Stimulated activated CD8-positive, alpha-beta memory T cell treated with anti-CD3 and anti-CD28 coated beads, Interleukin-7, amount 100 ng/mL, for 24 hours (primary cell): ENCODE measurements at regions not wholly inside any gene's neighbourhood (a gene's known extent, or its start where the extent isn't known, plus 50 kb on each side); places are given as distances from the start of the nearest gene placed in this dataset.

ENCODE experiments used
- DNase-seq: peaks from one replicate; pipeline ENCODE4 v3.0.0-alpha.2; 2020; ENCODE audit warnings: low read depth

DNA sequence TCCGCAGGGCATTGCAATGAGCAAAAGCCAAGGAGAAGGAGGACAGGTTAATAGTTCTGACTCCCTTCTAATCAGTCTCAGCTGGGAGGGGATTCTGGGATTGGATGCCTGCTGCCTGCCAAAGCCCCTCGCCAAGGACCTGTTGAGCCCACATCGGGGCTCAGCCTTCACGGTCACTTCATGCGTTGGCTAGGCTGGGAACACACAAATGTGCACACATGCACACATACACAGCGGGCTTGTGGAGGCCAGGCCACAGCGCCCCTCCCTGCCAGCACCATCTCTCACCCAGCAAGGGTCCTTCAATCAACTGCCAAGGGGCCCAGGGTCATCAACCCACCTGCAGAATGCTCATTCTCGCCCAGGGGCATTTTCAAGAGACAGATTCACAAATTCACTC is 113.9 kb downstream of the C5orf15 start:
- DNase-seq = no peak

DNA sequence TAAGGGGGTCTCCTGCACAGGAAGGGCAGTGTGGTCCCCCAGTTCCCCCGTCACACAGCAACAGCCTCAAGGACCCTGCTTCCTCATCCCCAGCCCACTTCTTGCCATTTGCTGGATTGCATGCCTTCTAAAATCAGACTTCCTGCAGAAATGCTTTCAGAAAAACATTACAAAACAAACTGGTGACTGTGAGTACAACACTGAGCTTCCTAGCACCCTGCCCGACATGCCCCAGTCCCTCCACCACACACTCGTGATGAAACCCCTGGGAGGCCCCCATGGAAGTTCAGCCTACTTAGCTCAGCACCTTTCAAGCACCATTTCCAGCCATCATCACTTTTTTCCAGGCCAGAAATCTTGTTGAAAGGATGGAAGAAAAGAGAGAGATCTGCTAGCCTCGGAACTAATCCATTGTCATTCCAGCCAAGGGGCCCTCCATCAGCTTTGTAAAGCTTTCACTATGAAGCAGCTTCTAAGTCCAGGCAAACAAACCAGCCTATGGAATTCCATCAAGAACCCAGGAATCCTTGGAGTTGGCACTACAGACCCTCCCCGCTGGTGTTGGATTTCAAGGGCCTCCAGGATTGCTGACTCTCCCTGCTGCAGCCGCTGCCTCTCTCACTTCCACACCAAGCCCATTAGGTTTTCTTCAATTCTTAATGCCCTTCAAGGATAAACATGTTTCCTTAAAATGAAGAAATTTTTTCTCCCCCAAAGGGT is 114.6 kb downstream of the C5orf15 start:
- DNase-seq = no peak

DNA sequence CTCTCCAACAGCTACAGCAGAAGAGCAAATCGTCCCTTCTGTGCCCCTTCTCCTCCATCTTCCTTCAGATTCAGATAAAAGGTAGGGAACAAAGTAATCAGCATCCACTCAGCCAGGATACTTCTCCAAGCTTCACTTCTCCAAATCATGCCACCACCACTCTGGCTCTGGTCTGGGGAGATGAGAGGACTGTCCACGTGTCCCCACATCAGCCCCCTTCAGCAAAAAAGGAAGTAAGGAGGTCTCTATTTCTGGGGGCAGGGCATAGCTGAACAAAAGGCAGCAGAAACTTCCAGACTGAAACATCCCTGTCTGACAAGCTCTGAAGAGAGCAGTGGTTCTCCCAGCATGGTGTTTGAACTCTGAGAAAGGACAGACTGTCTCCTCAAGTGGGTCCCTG is 116.9 kb downstream of the C5orf15 start:
- no peak for DNase-seq

DNA sequence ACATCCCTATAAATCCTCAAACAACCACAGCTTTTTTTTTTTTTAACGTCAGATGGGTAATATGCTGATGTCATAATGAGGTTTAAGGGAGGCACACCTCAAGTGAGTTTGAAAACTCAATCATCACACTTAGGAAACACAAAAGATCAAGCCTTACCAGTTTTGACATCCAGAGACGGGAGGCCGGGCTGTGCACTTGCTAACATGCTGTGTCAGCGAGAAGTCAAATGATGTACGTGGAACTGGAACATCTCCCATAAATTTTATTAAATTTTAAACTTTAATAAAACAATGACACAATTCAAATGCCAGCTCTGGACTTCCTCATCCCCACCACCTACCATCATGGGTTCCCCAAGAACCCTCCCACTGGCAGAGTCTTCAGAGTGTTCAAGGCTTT is 117.6 kb downstream of the C5orf15 start:
- no peak for DNase-seq

DNA sequence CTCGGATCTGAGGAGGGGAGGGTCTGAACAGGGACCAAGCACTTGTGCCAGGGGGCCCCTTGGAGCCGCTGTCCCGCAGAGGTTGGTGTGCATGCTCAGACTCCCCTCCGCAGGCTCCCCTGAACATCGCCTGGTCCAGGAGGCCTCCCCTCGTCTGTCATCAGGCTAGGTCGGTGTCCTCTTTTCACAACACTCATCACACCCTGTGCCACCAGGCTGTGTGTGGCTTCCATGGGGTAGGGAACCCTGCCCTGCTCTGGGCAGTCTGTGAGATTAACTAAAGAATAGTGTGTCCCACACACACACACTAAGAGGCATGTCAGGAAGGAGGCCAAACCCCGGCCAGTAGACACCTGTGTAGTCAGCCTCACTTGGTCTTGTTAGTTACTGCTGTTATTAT is 119.3 kb downstream of the C5orf15 start:
- no peak for DNase-seq

DNA sequence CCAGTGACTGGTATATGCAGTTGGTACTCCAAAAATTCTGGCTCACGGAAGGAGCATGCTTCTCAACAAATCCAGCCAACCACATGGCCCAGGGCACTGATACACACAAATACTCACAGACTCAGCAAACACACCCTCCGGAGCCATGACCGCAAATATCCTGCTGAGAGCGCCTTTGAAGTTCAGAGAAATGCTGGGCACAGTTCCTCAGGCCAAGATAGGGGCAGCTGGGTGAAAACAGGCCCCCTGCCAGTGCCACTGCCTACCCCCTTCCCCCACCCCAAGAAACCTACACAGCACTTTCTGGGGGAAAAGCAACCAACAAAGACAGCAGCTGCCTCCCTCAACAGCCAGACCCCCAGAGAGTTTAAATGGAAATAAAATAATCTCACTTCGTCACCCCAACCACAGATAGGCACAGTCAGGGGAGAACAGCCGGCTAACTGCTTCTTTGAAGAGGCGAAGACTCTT is 120.0 kb downstream of the C5orf15 start:
- DNase-seq = no peak

DNA sequence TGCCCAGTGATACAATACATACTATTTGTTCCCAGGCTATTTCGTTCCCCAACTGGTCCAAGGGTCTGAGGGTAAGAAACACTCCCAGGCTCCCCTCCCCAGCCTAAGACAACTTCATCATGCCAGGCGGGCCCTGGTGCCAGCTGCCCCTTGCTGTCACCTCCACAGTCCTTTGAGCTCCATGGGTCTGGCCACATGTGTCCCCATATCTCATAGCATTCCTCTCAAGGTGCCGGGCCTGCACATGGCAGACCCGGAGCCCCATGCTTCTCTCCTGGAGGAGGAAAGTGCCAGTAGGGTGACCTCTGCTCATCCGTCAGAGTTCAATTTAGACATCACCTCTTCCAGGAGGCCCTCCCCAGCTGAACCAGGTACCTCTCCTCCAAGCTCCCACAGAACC is 120.5 kb downstream of the C5orf15 start:
- no peak for DNase-seq

DNA sequence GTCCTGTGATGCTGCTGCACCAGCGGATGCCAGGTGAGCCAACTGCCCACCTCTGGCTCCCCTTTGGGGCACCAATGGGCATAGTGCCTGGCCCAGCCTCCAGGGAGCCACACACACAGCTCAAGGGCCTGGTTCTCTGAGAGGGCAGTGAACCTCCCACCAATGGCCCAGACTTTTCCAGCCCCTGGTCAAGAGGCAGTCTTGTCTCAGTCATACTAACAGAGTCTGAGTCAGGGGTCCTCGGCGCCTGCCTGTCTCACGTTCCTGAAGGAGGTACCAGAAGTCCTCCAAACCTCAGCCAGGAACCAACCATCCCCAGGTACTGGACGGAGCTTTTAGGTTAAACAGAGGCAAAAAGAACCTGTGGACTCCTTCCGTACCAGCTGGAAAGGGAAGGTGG is 121.1 kb downstream of the C5orf15 start:
- DNase-seq = no peak

DNA sequence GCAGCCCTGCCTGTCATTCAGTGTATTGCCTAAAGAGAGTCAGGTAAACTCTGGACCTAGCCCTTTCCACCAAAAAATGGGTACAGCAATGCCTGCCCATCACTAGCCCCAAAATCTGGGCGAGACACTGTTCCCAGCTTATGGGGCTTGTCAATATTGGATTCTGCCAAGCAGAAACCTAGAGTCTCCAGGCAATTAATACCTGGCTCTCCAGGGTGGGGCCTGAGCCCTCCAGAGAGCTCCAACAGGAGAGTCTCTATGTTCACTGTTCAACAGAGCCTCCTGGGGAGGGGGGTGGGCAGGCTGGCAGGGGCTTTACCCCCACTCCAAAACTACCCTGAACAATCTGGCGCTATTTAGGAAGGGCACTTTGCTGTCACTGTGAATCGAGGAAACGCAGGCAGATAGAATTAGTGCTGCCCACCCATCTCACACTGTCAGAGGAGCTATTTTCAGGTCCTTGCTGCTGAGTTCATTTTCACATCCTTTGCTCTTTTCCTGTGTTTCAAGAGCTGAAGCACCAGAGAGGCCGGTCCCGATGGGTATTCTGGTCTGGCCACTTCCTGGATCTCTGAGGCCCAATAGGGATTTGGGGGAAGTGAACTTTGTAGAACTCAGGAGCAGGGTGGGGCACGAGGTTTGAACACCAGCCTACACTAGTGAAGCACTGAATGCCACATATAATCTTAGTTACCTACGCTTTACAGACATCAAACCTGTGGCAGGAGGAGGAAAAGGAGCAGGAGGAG is 121.8 kb downstream of the C5orf15 start:
- no peak for DNase-seq

DNA sequence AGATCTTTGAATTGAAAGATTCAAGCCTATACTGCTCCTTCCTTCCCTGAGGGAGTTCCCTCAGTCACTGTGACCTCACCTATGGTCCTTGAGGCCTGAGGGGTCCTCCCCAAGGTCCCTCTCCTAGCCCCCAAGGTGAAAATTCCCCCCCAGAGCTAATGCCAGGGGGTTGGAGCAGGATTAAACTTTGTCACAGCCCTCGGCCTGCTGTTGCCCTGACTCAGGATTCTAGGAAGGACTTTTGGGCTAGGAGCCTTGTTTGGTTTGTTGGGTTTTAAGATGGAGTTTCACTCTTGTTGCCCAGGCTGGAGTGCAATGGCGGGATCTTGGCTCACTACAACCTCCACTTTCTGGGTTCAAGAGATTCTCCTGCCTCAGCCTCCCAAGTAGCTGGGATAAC is 123.2 kb downstream of the C5orf15 start:
- DNase-seq = no peak

DNA sequence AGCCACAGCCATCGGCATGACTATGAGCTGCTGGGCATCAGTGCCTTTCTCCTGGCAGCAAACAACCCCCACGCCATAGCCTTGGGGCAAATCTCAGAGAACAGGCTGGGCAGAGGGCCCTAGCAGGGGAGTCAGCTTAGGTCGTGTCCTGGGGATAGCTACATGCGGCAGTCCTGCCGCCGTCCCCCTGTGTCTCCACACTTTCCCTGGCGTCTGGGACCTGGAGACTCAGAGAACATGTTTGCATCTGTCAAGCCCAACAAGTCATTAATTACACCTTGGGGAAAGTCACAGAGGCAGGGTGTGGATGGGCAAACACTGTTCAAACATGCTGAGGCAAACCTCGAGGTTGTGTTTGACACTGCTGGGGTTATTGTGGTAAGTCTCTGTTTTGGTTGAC is 123.6 kb downstream of the C5orf15 start:
- DNase-seq = no peak

DNA sequence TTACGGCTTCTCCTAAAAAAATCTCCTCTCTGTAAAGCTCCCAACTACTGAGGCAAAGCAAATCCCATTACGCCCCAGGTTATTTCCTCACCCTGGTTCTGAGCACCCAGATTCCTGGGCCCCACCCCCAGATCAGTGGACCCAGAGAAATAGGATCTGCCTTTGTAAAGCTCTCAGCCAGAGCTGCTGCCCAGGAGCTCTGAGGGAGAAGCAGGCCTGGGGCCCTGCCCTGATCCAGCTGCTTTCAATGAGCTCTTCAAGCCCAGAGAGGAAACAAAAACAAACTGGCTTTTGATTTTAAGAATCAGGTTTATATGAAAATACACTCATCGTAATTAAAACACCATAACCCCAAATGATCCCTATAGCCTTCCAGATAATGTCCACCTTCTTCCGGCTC is 124.5 kb downstream of the C5orf15 start:
- DNase-seq = no peak

DNA sequence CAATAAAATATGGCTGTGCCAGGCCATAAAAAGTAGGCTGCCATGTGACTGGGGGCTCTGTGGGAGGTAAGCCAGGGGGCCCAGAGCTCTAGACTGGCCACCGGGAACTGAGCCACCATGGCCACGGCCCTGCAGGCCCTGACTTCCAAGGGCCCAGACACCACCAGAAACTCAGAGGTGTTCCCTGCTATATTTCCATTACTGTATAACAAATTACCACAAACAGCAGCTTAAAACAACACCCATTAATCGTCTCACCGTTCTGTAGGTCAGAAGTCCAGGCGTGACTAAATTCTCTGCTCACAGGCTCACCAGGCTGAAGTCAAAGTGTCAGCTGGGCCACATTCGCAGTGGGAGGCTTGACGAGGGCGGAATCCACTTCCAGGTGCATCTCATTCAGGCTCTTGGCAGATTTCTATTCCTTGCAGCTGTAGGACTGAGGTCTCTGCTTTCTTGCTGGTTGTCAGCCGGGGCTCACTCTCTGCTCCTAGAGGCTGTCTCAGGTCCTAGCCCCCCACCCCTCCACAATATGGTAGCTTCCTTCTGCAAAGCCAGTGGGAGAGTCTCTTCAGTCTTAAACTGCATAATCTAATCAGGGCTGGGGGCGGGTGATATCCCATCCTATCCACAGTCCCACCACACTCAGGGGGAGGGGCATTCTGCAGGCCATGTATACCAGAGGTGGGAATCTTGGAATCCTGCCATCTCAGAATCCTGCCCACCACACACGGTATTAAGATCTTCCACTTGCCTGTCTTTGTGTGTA is 125.4 kb downstream of the C5orf15 start:
- no peak for DNase-seq

DNA sequence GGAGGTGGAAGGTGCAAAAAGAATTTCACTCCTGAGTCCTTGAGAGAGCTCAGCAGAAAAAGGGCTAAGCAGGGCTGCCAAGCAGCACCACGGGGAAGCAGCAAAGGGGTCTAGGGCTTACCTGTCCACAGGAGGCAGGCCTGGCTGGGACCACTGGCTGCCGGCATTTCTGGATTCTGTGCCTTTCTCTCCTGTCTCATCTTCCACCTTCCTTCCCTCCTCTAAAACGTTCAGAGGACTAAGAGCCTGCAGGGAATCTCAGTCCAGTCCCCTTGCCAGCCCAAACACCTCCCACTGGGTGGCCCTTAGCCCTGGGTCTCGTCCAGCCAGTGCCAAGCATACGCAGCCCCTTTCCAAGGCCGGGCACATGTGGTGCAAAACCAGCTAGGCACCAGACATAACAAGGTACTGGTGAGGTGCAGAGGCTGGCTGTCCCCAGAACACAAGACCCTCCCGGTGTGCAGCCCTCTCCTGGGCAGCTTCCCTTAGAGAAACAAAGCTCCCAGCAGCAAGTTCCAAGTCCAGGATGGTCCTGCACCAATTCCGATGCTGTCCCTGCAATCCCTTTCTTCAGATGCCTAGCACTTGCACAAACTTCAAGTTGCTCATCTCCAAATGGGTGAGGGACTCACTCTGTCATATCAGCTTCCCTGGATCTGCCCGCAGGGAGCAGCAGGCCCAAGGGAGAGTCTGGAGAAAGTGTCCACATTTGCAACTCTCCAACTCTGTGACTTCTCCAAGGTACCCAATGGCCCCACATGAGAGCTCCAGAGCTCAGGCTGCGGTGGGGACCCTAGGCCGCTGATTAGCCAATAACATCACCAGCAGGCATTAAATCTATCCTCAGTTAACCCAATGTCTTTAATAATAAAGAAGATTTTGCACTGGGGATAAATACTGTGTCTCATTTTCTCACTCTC is 126.3 kb downstream of the C5orf15 start:
- no peak for DNase-seq

DNA sequence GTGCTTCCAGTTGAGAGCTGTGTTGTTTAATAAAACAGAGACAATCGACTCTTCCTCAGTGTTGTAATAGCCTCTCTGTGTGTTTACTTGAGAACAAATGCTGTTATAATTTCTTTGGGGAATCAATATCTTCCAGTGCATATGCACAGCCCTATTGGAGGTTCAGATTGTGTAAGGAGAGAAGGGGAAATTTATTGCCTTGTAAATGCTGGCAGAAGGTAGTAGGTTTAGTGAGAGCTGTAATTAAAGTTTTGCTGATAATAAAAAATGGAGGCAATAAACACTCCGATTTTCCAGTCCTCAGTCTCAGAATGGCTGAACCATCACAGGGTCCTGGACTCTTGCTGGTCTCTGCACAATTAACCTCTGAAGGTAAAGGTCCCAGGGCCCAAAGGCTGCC is 128.3 kb downstream of the C5orf15 start:
- DNase-seq = no peak

DNA sequence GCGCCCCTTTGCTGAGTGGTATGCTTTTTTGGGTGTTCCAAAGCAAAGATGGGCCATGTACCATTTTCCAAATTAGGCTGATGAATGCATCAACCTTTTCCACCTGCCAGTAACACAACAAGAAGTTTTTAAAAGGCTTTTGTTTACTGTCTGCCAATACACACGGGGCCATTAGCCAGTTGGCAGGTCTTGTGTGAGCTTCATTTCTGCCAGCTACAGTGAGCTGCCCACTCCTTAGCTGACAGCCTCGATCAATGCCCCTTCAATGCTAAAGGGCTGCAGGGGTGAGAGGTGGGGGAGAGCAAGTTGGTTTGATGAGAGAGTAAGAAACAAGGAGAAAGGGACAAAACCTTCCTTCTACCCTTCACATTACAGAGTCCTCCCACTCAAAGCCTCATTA is 128.7 kb downstream of the C5orf15 start:
- no peak for DNase-seq

DNA sequence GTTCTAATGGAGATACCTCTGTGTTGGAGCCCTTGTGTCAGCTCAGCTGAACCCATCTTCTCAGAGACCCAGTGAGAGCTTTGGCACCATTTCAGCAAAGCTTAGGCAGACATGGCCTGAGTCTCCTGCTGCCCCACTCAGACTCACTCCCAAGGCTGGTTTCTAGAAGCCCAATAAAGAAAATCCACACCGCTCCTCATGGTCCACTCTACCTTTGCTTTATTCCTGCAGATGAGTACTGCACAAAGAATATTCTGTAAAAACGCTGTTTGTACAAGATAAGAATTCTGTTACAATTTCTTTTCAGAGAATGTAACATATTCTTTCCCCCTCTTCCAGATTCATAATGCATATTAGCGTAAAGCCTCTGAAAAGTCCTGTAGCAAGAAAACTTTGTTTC is 129.3 kb downstream of the C5orf15 start:
- DNase-seq = no peak

DNA sequence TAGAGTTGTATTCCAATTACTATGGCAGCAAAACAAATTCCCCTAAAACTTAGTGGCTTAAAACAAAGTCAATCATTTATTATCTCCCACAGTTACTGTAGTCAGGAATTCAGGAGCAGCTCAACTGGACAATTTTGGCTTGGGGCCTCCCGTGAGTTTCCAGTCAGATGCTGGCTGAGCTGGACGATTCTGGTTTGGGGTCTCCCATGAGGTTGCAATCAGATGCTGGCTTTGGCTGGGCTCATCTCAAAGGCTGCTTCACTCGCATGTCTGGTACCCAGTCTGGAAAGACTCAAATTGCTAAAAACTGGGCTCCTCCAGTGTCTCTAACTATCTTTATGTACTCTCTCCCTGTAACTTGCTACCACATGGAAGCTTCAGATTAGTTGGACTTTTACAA is 130.1 kb downstream of the C5orf15 start:
- DNase-seq = no peak

DNA sequence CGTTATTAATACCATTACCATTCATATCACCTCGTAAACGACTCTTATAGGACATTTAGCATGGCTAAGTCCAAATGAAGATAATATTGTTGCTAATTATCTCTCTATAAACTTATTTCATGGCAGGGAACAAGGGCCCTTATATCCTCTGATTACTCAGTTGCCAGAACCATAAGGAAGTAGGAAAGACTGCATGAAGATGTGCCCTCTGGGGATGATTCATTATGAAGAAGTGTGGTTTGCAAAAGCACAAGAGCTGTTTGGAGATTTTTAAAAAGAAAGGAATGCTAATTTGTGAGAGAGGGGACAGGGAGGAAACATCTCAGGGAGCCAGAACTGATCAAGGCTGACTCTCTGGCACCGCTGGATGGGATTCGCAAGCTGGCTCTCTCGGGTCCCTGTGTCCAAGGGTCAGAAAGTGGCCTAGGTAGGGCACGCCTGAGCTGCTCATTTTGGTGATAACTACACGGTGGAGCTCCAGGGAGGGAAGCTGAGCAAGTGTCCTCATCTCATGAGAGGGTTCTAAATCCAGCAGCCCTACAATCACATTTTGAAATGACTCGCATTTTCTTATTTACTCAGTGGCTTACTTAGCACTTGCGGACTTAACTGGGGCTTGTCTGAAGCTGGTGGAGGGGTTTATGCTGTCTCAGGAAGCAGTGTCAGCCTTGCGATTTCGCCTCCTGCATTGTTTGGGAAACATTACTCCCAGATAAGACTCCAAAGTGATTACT is 136.8 kb downstream of the C5orf15 start:
- DNase-seq = no peak

DNA sequence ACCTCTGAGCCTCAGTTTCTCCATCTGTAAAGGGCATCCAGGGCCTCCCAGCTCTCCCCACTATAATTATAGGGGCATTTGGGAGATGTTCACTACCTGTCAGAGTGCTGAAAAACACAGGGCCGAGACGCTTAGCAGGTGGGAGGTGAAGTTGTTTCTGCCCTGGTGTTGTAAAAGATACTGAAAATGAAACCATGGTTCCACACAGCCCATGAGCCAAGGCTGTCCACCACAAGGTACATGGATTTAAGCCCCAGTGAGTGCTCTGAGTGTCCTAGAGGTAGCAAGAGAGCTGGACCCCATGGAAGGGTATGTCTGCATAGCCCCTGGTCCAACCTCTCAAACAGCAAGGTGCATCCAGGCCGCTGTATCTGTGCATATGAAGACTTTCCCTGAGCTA is 137.5 kb downstream of the C5orf15 start:
- no peak for DNase-seq

DNA sequence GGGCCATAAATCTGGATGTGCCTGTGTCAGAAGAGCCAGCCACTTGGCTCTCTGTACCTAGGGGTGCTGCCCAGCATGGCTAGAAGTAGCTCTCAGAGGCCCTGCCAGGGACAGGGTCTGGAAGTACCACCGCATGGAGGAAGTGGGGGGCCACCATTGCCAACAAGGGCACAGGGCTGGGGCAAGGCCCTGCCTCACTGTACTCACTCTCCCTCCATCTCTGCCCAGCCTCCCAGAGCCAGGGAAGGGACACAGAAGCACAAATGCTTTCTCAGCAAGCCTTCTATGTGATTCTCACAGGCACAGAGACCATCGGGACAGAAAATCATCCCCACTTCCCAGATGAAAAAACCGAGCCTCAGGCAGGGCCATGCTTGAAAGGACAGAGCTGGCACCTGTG is 138.1 kb downstream of the C5orf15 start:
- DNase-seq = no peak
